GM20000 (cell line): ENCODE measurements at regions not wholly inside any gene's neighbourhood (a gene's known extent, or its start where the extent isn't known, plus 50 kb on each side); places are given as distances from the start of the nearest gene placed in this dataset.

Experiments
- DNase-seq: peaks from one replicate; pipeline ENCODE4 v3.0.0; 2012; ENCODE audit warnings: low spot score
- TF ChIP-seq, protein P1 (sequence below): IDR thresholded peaks from 2 replicates; pipeline ENCODE4 v1.5.1; 2012; ENCODE audit warnings: mild to moderate bottlenecking, control low read depth; ENCODE audit errors: extremely low read depth, missing control alignments

DNA sequence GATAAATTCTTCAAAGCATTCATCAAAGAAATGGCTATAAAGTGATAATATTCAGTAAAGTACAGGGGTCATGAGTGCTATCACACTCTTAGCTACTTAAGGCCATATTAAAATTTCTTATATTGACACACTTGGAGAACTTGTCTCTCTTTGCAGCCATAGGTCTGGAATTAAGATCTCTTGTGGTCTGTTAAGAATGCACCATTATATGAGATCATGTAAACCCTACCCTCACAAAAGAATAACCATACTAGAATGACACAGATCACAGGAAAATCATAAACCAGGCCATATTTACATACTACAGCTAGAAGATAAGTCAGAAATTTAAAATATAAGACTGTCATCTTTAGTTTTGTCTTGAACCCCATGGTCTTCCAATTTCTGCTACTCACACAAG, 434.3 kb downstream of the PDGFC start:
- TF ChIP-seq, protein P1, sequence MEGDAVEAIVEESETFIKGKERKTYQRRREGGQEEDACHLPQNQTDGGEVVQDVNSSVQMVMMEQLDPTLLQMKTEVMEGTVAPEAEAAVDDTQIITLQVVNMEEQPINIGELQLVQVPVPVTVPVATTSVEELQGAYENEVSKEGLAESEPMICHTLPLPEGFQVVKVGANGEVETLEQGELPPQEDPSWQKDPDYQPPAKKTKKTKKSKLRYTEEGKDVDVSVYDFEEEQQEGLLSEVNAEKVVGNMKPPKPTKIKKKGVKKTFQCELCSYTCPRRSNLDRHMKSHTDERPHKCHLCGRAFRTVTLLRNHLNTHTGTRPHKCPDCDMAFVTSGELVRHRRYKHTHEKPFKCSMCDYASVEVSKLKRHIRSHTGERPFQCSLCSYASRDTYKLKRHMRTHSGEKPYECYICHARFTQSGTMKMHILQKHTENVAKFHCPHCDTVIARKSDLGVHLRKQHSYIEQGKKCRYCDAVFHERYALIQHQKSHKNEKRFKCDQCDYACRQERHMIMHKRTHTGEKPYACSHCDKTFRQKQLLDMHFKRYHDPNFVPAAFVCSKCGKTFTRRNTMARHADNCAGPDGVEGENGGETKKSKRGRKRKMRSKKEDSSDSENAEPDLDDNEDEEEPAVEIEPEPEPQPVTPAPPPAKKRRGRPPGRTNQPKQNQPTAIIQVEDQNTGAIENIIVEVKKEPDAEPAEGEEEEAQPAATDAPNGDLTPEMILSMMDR, result no peak

GRCh38 chr4:156536661-156537060, 434.9 kb downstream of the PDGFC start:
- TF ChIP-seq, protein P1, result no peak
- no peak for DNase-seq

More for the DNA sequence above, 434.3 kb downstream of the PDGFC start:
- DNase-seq, result no peak

- no peak for DNase-seq
- TF ChIP-seq, protein P1, result no peak
Measured at GRCh38 chr4:156534205-156534604, 437.4 kb downstream of the PDGFC start.

DNA sequence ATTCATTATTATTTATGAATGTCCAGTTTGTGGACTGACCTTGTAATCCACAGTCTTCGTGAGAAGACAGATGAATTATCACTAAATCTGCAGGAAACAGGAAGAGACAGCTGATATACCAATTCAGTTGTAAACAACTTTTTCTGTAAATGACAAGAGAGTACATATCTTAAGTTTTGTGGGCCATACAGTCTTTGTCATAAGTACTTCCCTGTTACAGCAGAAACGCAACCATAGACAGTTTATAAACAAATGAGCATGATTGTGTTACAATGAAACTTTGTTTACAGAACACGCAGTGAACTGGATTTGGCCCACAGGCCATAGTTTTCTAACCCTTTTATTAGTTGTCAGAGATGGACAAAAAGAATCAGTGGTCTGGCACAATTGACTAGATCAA, 443.4 kb downstream of the PDGFC start:
- TF ChIP-seq, protein P1, result no peak
- no peak for DNase-seq

- no peak for DNase-seq
- TF ChIP-seq, protein P1, result no peak
Measured at GRCh38 chr4:156527237-156527993, 444.2 kb downstream of the PDGFC start.

DNA sequence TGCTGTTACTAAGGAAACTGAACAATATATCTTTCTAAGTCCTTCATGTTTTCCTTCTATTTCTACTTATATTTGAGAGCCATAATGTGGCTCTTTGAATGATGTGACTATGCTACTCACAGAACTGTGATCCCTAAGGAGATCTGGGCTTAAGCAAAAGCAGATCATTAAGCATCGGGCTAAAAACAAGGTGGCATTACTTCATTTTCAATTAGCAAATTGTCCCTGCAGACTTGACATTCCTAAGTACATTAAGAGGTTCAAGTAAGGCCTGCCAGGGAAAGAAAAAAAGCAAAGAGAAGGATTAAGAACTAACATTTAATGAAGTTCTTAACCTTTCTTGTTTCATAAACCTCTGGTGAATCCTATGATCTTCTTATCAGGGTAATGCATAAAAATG, 447.6 kb downstream of the PDGFC start:
- no peak for DNase-seq

GRCh38 chr4:156523492-156523891, 448.1 kb downstream of the PDGFC start:
- TF ChIP-seq, protein P1, result no peak
- DNase-seq, result no peak

More for the DNA sequence above, 447.6 kb downstream of the PDGFC start:
- TF ChIP-seq, protein P1, result no peak
